ENCODE measurements at regions not wholly inside any gene's neighbourhood (a gene's known extent, or its start where the extent isn't known, plus 50 kb on each side); places are given as distances from the start of the nearest gene placed in this dataset.

DNA sequence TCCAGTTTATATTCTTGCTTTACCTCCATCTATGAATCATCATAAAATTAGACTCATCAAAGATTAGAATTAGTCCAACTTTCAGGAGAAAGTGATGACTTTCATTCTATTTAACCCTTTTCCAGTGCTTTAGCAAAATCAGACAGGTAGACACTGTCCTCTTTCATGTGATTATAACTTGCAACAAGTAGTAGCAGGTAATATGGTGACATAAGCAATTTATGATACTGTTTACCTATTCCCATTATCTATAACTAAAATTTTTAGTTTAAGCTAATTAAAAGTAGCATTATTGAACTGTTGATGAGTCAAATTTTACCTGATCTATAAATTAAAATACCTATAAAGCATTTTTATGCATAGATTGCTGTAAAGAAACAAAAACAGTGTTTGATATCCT, 351.6 kb downstream of the SEC23A start:
- no peak for TF ChIP-seq POLR2A (IDR thresholded peaks at IDR 0.05)
- no peak for TF ChIP-seq EP300 (IDR thresholded peaks at IDR 0.05)
- TF ChIP-seq, protein P1, sequence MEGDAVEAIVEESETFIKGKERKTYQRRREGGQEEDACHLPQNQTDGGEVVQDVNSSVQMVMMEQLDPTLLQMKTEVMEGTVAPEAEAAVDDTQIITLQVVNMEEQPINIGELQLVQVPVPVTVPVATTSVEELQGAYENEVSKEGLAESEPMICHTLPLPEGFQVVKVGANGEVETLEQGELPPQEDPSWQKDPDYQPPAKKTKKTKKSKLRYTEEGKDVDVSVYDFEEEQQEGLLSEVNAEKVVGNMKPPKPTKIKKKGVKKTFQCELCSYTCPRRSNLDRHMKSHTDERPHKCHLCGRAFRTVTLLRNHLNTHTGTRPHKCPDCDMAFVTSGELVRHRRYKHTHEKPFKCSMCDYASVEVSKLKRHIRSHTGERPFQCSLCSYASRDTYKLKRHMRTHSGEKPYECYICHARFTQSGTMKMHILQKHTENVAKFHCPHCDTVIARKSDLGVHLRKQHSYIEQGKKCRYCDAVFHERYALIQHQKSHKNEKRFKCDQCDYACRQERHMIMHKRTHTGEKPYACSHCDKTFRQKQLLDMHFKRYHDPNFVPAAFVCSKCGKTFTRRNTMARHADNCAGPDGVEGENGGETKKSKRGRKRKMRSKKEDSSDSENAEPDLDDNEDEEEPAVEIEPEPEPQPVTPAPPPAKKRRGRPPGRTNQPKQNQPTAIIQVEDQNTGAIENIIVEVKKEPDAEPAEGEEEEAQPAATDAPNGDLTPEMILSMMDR (IDR thresholded peaks at IDR 0.05) = no peak
- TF ChIP-seq POLR2AphosphoS5 (IDR thresholded peaks at IDR 0.05) = no peak

All from gastroesophageal sphincter (tissue), 3 donors.